GM10266 (cell line): ENCODE measurements at regions not wholly inside any gene's neighbourhood (a gene's known extent, or its start where the extent isn't known, plus 50 kb on each side); places are given as distances from the start of the nearest gene placed in this dataset.

Experiments used
- DNase-seq: peaks from one replicate; pipeline ENCODE4 v3.0.0; 2012; ENCODE audit errors: extremely low spot score
- TF ChIP-seq, protein P1 (sequence below): IDR thresholded peaks from 2 replicates; pipeline ENCODE4 v1.5.1; 2012; ENCODE audit warnings: mild to moderate bottlenecking, low read depth; ENCODE audit not compliant: control insufficient read depth, insufficient read depth; ENCODE audit errors: missing control alignments

GRCh38 chr4:128551280-128551679 is 258.2 kb upstream of the JADE1 start:
- TF ChIP-seq, protein P1, sequence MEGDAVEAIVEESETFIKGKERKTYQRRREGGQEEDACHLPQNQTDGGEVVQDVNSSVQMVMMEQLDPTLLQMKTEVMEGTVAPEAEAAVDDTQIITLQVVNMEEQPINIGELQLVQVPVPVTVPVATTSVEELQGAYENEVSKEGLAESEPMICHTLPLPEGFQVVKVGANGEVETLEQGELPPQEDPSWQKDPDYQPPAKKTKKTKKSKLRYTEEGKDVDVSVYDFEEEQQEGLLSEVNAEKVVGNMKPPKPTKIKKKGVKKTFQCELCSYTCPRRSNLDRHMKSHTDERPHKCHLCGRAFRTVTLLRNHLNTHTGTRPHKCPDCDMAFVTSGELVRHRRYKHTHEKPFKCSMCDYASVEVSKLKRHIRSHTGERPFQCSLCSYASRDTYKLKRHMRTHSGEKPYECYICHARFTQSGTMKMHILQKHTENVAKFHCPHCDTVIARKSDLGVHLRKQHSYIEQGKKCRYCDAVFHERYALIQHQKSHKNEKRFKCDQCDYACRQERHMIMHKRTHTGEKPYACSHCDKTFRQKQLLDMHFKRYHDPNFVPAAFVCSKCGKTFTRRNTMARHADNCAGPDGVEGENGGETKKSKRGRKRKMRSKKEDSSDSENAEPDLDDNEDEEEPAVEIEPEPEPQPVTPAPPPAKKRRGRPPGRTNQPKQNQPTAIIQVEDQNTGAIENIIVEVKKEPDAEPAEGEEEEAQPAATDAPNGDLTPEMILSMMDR = no peak
- DNase-seq = no peak

DNA sequence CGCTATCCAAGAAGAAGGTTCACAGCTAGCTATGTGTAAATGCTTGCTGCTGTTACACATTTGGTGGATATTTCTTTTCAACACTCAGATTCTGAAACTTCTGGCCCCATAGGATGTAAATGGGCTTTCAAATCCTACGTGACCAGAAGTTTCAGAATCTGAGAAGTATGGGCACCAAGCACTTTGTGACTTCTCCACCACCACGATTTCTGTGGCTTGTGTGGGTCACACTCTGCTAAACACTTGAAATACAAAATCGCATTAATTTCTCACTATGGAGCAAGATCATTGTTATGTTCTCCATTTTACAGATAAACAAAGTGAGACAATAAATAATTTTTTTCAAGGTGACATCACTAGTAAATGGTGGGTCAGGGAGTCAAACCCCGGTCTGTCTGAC is 259.4 kb upstream of the JADE1 start:
- DNase-seq = no peak
- TF ChIP-seq, protein P1 = no peak

GRCh38 chr4:128549636-128550035 is 259.9 kb upstream of the JADE1 start:
- TF ChIP-seq, protein P1 = no peak
- DNase-seq = no peak

DNA sequence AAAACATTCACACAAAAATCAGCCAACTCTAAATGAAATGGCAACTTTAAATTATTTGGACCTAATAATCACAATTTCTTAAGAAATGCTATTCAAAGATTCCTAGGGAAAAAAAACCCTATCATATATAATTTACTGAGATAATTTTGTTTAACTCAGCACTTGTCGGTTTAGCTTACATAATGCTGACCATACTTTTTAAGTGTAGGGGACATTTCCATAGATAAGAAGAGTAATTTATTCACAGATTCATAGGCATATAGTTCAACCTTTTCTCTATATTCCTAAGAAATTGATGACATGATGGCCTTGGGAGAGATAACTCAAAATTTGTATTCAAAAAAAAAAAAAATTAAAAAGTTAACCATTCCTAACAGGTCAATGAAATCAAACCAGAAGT is 260.8 kb upstream of the PGRMC2 start:
- TF ChIP-seq, protein P1 = no peak
- DNase-seq = no peak

DNA sequence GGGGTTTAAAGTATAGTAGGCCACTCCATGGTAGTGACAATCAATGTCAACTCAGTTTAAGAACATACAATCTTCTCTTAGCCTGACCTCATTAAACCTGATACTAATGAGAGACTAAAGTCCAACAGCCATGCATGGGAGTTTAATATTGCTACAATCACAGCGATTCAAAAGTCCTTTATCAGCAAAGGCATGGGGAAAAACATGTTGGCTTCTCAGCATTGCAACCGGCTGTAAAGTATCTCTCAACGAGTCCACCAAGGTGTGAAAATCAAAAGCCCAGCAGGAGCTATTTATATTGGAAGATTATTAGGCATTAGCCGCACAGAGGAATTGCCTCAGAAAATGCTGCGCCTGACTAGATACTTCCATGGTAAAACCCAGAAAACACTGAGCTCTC is 256.7 kb upstream of the PGRMC2 start:
- TF ChIP-seq, protein P1 = no peak
- no peak for DNase-seq

DNA sequence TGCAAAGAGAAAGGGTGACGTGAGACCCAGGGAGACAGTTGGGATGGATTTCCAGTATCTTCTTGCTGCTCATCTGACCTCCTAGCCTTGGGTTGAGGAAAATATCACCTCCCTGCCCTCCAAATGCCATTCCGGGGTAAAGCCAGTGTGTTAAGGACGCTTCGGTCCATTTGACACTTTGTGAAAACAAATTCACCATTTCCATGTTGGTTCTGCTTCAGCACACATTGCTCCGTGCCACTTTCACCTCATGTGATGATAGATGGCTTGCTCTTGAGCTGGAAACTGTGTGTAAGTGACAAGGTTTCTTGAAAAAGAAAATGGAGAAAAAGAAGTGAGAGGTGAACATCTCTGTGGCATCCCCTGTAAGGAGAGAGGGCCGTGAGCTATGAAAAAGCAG is 256.1 kb upstream of the PGRMC2 start:
- TF ChIP-seq, protein P1 = no peak
- DNase-seq = no peak

DNA sequence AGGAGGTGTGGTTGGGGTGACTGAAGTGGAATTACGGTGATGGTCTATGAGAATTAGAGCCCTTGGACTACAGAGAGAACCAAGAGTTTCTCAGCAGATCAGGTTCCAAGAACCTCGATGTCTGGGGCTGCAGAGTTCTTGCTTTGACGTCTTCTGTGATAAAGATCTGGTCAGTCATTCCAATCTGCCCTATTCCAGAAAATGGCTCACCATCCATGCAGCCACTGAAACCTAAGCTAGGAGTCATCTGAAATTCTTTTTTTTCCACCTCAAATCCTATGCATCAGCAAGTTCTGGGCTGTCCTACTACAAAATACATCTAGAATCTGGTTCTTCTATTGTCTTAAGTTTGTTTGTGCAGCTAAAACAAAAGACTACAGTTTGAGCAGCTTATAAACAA is 254.4 kb upstream of the PGRMC2 start:
- DNase-seq = no peak

More for the DNA sequence above, 254.4 kb upstream of the PGRMC2 start:
- TF ChIP-seq, protein P1 = no peak
